Uterus (tissue), 3 donors: ENCODE measurements at regions not wholly inside any gene's neighbourhood (a gene's known extent, or its start where the extent isn't known, plus 50 kb on each side); places are given as distances from the start of the nearest gene placed in this dataset.

Experiments
- DNase-seq, 2 donors: peaks; one replicate each; pipeline ENCODE4 v3.0.0-alpha.2; 2019 to 2020
- H3K27ac ChIP-seq, 2 donors: fragments of 200-600 bp; sonication (generic); 1 replicate in 1 of 2; 2 replicates in 1 of 2; pipeline ENCODE4 v1.5.1; 2016 to 2018
- H3K27me3 ChIP-seq, 2 donors: fragments of 200-600 bp; sonication (generic); one replicate each; pipeline ENCODE4 v1.5.1; 2018 to 2019; ENCODE audit warnings: control low read depth in 1 of 2
- H3K36me3 ChIP-seq, 2 donors: fragments of 200-600 bp; sonication (generic); one replicate each; pipeline ENCODE4 v1.5.1; 2019; ENCODE audit warnings: control low read depth in 1 of 2
- H3K4me1 ChIP-seq, 2 donors: fragments of 200-600 bp; sonication (generic); one replicate each; pipeline ENCODE4 v1.5.1; 2018 to 2019; ENCODE audit warnings: control low read depth in 1 of 2
- H3K4me3 ChIP-seq, 2 donors: fragments of 200-600 bp; sonication (generic); 1 replicate in 1 of 2; 2 replicates in 1 of 2; pipeline ENCODE4 v1.5.1; 2018 to 2019; ENCODE audit warnings: mild to moderate bottlenecking in 1 of 2
- H3K9me3 ChIP-seq, 2 donors: fragments of 200-600 bp; sonication (generic); one replicate each; pipeline ENCODE4 v1.5.1; 2019; ENCODE audit warnings: control low read depth in 1 of 2
- CTCF ChIP-seq, 4 experiments: fragments of 200-600 bp in 2 of 4; fragments of 450-650 bp in 2 of 4; sonication (generic) in 2 of 4; IDR thresholded peaks; one replicate each; pipeline ENCODE4 v1.5.1; 2016 to 2019; ENCODE audit warnings: antibody characterized with exemption in 4 of 4, mild to moderate bottlenecking in 2 of 4, moderate library complexity in 1 of 4
- POLR2A ChIP-seq, 2 donors: fragments of 450-650 bp; IDR thresholded peaks; one replicate each; pipeline ENCODE4 v1.6.1; 2016; ENCODE audit warnings: antibody characterized with exemption in 2 of 2, mild to moderate bottlenecking in 1 of 2, moderate library complexity in 1 of 2
- intact Hi-C: fragments of 100-400 bp; cut with DNase I; formaldehyde crosslinking; loops from one replicate; pipeline ENCODE4 v1.15.1; 2023; ENCODE audit warnings: low total_unique reads
- donor health status: DM: yes; HTN: yes; CAD: no.

DNA sequence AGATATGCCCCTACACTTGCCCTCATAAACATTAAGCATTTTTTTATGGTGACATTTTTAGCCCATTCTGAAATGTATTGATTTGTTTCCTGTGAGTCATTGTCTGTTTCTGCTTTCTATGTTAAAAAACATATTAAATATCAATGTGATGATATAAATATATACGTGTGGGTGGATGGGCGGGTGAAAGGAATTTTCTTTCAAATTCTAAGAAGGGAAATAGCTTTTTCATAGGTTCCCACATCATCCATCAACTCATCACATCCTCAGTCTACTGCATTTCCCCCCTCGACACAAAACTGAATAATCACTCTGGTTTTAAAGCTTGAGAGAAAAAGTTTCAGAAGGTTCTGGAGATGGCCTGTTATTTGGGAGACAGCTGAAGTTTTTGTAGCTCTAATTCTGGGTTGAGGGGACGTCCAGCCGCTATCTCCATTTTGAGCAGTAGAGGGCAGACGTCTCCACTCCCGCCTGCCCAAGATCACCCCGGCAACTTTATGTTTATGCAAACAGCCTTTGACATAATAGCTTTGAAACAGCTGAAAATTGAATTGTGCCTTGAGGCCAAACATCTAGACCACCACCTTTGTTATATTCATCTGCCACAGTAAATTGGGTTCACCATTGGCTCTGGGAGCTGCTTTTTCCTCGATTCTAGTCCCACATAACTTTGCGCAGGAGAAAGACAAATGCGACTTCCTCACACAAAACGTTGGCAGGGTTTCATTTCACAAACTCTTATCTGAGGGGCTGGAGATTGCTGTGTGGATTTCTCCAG, 216.2 kb upstream of the CLINT1 start:
- Histone ChIP-seq H3K4me3 (peak overlapping the region in 1 of 2 donors; percentile 28), H3K36me3 (no peaks in the 10 kb centered on the region), H3K27ac (peak overlapping the region; percentile 67 to 84), H3K9me3 (no peaks in the 10 kb centered on the region), H3K4me1 (no peaks in the 10 kb centered on the region), H3K27me3 (no peaks in the 10 kb centered on the region)
- DNase-seq: peak; percentile 63 to 79
- intact Hi-C loops: loop anchor here (10.0 kb wide), 1 partner anchor 1040 kb away; no protein-coding TSS in a partner anchor
- TF ChIP-seq CTCF (IDR thresholded peaks at IDR 0.05) (peak; percentile 58 to 85 (median 72)), POLR2A (IDR thresholded peaks at IDR 0.05) (no peak)

DNA sequence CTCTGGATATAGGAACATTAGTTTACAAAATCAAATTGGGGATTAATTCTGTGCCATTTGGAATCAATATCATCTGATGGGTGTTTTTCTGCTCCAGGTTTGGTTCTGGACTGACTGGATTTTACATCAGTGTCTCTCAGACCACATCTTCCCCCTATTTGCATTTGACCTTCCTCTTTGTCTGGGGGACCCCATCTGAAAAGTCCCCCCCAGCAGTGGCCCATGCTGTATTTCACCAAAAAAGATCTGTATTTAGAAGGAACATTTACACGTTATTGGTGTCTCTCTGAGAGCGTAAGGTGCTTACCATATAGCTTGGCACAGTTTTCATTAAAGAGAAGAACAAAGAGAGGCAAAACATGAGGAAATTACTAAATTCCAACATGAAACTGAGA, 215.6 kb upstream of the CLINT1 start:
- H3K27ac ChIP-seq: peak overlapping the region in 1 of 2 donors; percentile 84

DNA sequence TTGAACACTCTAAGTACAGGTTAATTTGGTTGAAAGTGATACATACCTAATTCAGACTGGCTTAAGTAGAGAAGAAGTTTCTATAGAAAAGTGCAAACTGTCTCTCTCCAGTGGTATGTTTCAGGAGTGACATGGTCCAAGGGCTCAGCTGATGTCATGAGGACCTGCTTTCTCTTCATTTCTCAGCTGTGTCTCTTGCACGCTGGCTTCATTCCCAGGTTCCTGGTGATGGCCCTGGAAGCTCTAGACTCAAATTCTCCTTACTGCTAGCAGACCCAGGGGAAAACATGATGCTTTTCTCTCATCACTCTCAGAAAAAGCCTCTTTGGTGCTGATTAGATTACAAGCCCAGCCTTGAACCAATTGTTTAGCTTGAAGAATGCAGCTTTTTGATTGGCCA, 211.9 kb upstream of the CLINT1 start:
- Histone ChIP-seq H3K36me3 (no peaks in the 10 kb centered on the region), H3K4me3 (no peak overlapping the region), H3K27me3 (no peaks in the 10 kb centered on the region), H3K9me3 (no peaks in the 10 kb centered on the region), H3K27ac (peak overlapping the region in 1 of 2 donors; percentile 29), H3K4me1 (no peaks in the 10 kb centered on the region)
- no peak for DNase-seq
- TF ChIP-seq CTCF (IDR thresholded peaks at IDR 0.05): no peak
- intact Hi-C loops: loop anchor here (10.0 kb wide), 1 partner anchor 1044 kb away; no protein-coding TSS in a partner anchor

More for the DNA sequence above, 215.6 kb upstream of the CLINT1 start:
- Histone ChIP-seq H3K4me3 (no peak overlapping the region), H3K9me3 (no peaks in the 10 kb centered on the region), H3K27me3 (no peaks in the 10 kb centered on the region), H3K4me1 (no peaks in the 10 kb centered on the region), H3K36me3 (no peaks in the 10 kb centered on the region)
- no peak for DNase-seq
- no peak for TF ChIP-seq POLR2A (IDR thresholded peaks at IDR 0.05)
- no peak for TF ChIP-seq CTCF (IDR thresholded peaks at IDR 0.05)
- intact Hi-C loops: loop anchor here (10.0 kb wide), 1 partner anchor 1040 kb away; no protein-coding TSS in a partner anchor

- no peaks in the 10 kb centered on the region for H3K36me3 ChIP-seq
- H3K9me3 ChIP-seq: no peaks in the 10 kb centered on the region
- no peaks in the 10 kb centered on the region for H3K27me3 ChIP-seq
- H3K4me3 ChIP-seq: no peak overlapping the region
- TF ChIP-seq POLR2A (IDR thresholded peaks at IDR 0.05): no peak
- TF ChIP-seq CTCF (IDR thresholded peaks at IDR 0.05): no peak
- intact Hi-C loops: loop anchor here (10.0 kb wide), 1 partner anchor 1045 kb away; no protein-coding TSS in a partner anchor
- peak overlapping the region in 1 of 2 donors; percentile 29 for H3K27ac ChIP-seq
- no peak for DNase-seq
- no peaks in the 10 kb centered on the region for H3K4me1 ChIP-seq
Measured at GRCh38 chr5:158069838-158070237, 210.9 kb upstream of the CLINT1 start.

GRCh38 chr5:158068964-158069363, 210.0 kb upstream of the CLINT1 start:
- Histone ChIP-seq H3K36me3 (no peaks in the 10 kb centered on the region), H3K27ac (no peak overlapping the region), H3K4me1 (peaks cover 0 to 3% of the 10 kb centered on the region in 2 donors), H3K27me3 (no peaks in the 10 kb centered on the region), H3K9me3 (no peaks in the 10 kb centered on the region), H3K4me3 (no peak overlapping the region)
- no peak for TF ChIP-seq POLR2A (IDR thresholded peaks at IDR 0.05)
- no peak for TF ChIP-seq CTCF (IDR thresholded peaks at IDR 0.05)
- no peak for DNase-seq
- intact Hi-C loops: no loop called here
